Neural cell (in vitro differentiated cells): ENCODE measurements at regions not wholly inside any gene's neighbourhood (a gene's known extent, or its start where the extent isn't known, plus 50 kb on each side); places are given as distances from the start of the nearest gene placed in this dataset.

ENCODE experiments used
- H2AFZ ChIP-seq: fragments of 200-600, 300-800 bp; sonication (generic), shearing (Covaris generic); 2 replicates; pipeline ENCODE4 v1.6.0; 2014; ENCODE audit warnings: low read depth, mild to moderate bottlenecking, antibody characterized with exemption, low read length, moderate library complexity
- H3F3A ChIP-seq: fragments of 200-600 bp; shearing (Covaris generic); 2 replicates; pipeline ENCODE4 v1.6.1; 2016; ENCODE audit warnings: mild to moderate bottlenecking, moderate library complexity, mixed read lengths, antibody characterized with exemption, low read length; ENCODE audit not compliant: insufficient read depth, poor library complexity, severe bottlenecking
- H3K27ac ChIP-seq: fragments of 200-600, 300-800 bp; sonication (generic), shearing (Covaris generic); 2 replicates; pipeline ENCODE4 v1.5.1; 2014; ENCODE audit warnings: mild to moderate bottlenecking, low read length, moderate library complexity
- H3K27me3 ChIP-seq: fragments of 300-800, 200-600 bp; sonication (generic), shearing (Covaris generic); 2 replicates; pipeline ENCODE4 v1.6.0; 2014; ENCODE audit warnings: mild to moderate bottlenecking, low read depth, low read length, moderate library complexity; ENCODE audit not compliant: insufficient read depth
- H3K36me3 ChIP-seq: fragments of 300-800, 200-600 bp; sonication (generic), shearing (Covaris generic); 2 replicates; pipeline ENCODE4 v1.5.1; 2014; ENCODE audit warnings: mild to moderate bottlenecking, antibody characterized with exemption, low read length, moderate library complexity; ENCODE audit not compliant: insufficient read depth
- H3K4me2 ChIP-seq: fragments of 300-800, 200-600 bp; sonication (generic), shearing (Covaris generic); 2 replicates; pipeline ENCODE4 v1.6.0; 2014; ENCODE audit warnings: mild to moderate bottlenecking, low read length
- H3K4me3 ChIP-seq: fragments of 300-800, 200-600 bp; sonication (generic), shearing (Covaris generic); 2 replicates; pipeline ENCODE4 v1.5.1; 2014; ENCODE audit warnings: mild to moderate bottlenecking, low read length, moderate library complexity
- H3K79me2 ChIP-seq: fragments of 200-600 bp; shearing (Covaris generic); replicated peaks from 2 replicates; pipeline ENCODE4 v1.6.0; 2014; ENCODE audit warnings: mild to moderate bottlenecking, low read length, moderate library complexity; ENCODE audit not compliant: insufficient read depth
- H3K9ac ChIP-seq: fragments of 300-800, 200-600 bp; sonication (generic), shearing (Covaris generic); 2 replicates; pipeline ENCODE4 v1.6.1; 2016; ENCODE audit warnings: mild to moderate bottlenecking, low read length, mixed read lengths
- H3K9me2 ChIP-seq: fragments of 200-600 bp; shearing (Covaris generic); 2 replicates; pipeline ENCODE4 v1.6.1; 2016; ENCODE audit warnings: mild to moderate bottlenecking, low read length, mixed read lengths; ENCODE audit not compliant: insufficient read depth
- H3K9me3 ChIP-seq: fragments of 200-600, 300-800 bp; sonication (generic), shearing (Covaris generic); 2 replicates; pipeline ENCODE4 v1.6.1; 2016; ENCODE audit warnings: mild to moderate bottlenecking, mixed run types, low read length, moderate library complexity, mixed read lengths
- H4K20me1 ChIP-seq: fragments of 200-600 bp; shearing (Covaris generic); 2 replicates; pipeline ENCODE4 v1.6.1; 2016; ENCODE audit warnings: mild to moderate bottlenecking, mixed run types; ENCODE audit not compliant: insufficient read depth
- EP300 ChIP-seq: fragments of 450-650 bp; conservative IDR thresholded peaks from 2 replicates; pipeline ENCODE4 v1.6.1; 2014; ENCODE audit warnings: antibody characterized with exemption, mild to moderate bottlenecking, moderate library complexity; ENCODE audit not compliant: poor library complexity, severe bottlenecking
- EZH2 ChIP-seq: fragments of 200-600, 300-800 bp; shearing (Covaris generic), sonication (generic); IDR thresholded peaks from 2 replicates; pipeline ENCODE4 v1.6.1; 2014; ENCODE audit warnings: antibody characterized with exemption, low read length, borderline replicate concordance, mild to moderate bottlenecking; ENCODE audit not compliant: insufficient read depth, poor library complexity, severe bottlenecking
- MXI1 ChIP-seq: fragments of 450-650 bp; conservative IDR thresholded peaks from 2 replicates; pipeline ENCODE4 v1.6.1; 2014; ENCODE audit warnings: antibody characterized with exemption, mild to moderate bottlenecking; ENCODE audit not compliant: poor library complexity, severe bottlenecking
- POLR2AphosphoS5 ChIP-seq: IDR thresholded peaks from 2 replicates; pipeline ENCODE4 v1.6.1; 2012
- RAD21 ChIP-seq: fragments of 450-650 bp; conservative IDR thresholded peaks from 2 replicates; pipeline ENCODE4 v1.6.1; 2014; ENCODE audit warnings: antibody characterized with exemption, mild to moderate bottlenecking, moderate library complexity
- REST ChIP-seq: IDR thresholded peaks from 2 replicates; pipeline ENCODE4 v1.6.1; 2012; ENCODE audit warnings: borderline replicate concordance
- SMC3 ChIP-seq: fragments of 450-650 bp; conservative IDR thresholded peaks from 2 replicates; pipeline ENCODE4 v1.6.1; 2014; ENCODE audit warnings: antibody characterized with exemption, mild to moderate bottlenecking, moderate library complexity; ENCODE audit not compliant: poor library complexity
- TAF1 ChIP-seq: IDR thresholded peaks from 2 replicates; pipeline ENCODE4 v1.6.1; 2012; ENCODE audit warnings: low read depth
- TF ChIP-seq, protein P1 (sequence below): fragments of 450-650 bp; IDR thresholded peaks from 2 replicates; pipeline ENCODE4 v1.5.1; 2014; ENCODE audit warnings: antibody characterized with exemption, mild to moderate bottlenecking, moderate library complexity; ENCODE audit not compliant: poor library complexity, severe bottlenecking

DNA sequence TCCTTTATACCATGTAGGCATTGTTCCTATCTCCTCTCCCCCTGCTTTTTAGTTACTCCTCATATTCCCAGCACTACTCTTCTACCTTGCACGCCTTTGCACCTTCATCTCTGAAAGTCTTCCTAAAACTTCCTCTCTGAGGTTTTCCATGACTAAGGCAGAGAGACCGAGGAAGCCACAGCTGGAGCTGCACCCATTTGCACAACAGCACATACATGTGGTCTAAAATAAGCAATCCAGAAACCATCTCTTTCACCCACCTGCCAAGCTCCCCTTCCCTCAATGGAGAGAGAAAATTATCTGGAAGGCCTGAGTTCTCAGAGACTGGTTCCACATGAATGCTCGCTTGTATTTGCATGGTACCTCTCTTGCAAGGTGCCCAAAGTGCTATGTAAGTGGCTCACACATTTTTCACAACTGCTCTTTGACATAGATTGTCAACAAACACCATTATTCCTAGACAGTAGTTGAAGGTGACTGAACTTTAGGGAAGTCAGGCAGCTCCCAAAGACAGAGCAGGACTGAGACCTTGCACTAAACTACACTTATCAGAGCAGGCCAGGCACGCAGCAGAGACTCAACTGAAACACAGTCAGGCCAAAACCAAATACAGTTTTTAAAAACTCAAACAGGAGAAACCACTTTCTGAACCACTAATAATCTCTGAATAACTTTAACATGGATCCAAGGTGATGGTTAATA, 313.2 kb downstream of the TFAP2A start:
- H3F3A ChIP-seq: no peaks in the 10 kb centered on the region
- H3K9me2 ChIP-seq: no peaks in the 10 kb centered on the region

DNA sequence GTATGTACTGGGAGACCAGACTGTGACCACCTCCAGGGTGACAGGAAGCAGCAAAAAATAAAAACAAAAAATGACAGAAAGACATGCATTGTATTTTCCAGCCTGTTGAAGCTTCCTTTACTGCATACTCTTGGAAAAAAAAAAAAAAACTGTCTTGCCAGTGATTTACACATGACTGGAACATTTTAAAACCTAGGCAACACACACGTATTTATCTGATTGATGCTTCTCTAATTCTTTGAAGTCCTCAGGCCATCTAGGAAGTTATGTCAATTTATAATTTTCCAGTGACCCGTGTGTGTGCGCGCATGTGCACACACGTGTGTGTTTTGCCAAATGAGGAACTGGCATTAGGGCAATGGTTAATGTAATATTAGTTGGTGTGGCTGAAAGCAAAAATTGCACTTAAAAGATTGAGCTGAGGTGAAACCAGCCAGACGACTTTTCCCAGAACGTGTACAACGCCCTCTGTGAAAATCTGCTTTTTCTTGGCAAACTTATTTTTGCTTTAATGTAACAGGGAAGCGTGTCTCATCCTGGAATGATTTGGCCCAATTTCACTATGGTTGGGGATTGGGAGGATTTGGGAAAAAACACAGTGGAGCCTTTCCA, 315.2 kb downstream of the TFAP2A start:
- Histone ChIP-seq H3K9ac (no peak overlapping the region), H2AFZ (no peak overlapping the region), H3K36me3 (no peaks in the 10 kb centered on the region), H3K4me3 (no peak overlapping the region), H3K27me3 (no peaks in the 10 kb centered on the region), H3K9me2 (no peaks in the 10 kb centered on the region), H3F3A (no peaks in the 10 kb centered on the region), H3K4me2 (no peak overlapping the region), H3K27ac (no peak overlapping the region), H3K9me3 (no peaks in the 10 kb centered on the region), H3K79me2 (no peaks in the 10 kb centered on the region), H4K20me1 (no peaks in the 10 kb centered on the region)
- no peak for TF ChIP-seq RAD21
- no peak for TF ChIP-seq SMC3
- no peak for TF ChIP-seq TAF1
- TF ChIP-seq EP300: no peak
- TF ChIP-seq, protein P1, sequence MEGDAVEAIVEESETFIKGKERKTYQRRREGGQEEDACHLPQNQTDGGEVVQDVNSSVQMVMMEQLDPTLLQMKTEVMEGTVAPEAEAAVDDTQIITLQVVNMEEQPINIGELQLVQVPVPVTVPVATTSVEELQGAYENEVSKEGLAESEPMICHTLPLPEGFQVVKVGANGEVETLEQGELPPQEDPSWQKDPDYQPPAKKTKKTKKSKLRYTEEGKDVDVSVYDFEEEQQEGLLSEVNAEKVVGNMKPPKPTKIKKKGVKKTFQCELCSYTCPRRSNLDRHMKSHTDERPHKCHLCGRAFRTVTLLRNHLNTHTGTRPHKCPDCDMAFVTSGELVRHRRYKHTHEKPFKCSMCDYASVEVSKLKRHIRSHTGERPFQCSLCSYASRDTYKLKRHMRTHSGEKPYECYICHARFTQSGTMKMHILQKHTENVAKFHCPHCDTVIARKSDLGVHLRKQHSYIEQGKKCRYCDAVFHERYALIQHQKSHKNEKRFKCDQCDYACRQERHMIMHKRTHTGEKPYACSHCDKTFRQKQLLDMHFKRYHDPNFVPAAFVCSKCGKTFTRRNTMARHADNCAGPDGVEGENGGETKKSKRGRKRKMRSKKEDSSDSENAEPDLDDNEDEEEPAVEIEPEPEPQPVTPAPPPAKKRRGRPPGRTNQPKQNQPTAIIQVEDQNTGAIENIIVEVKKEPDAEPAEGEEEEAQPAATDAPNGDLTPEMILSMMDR: no peak
- no peak for TF ChIP-seq POLR2AphosphoS5
- no peak for TF ChIP-seq EZH2
- TF ChIP-seq MXI1: no peak

More for the DNA sequence above, 313.2 kb downstream of the TFAP2A start:
- Histone ChIP-seq H3K4me2 (no peak overlapping the region), H3K79me2 (no peaks in the 10 kb centered on the region), H3K27me3 (no peaks in the 10 kb centered on the region), H2AFZ (no peak overlapping the region), H4K20me1 (no peaks in the 10 kb centered on the region), H3K9ac (no peak overlapping the region), H3K4me3 (no peak overlapping the region), H3K36me3 (no peaks in the 10 kb centered on the region), H3K9me3 (no peaks in the 10 kb centered on the region), H3K27ac (no peak overlapping the region)
- no peak for TF ChIP-seq MXI1
- no peak for TF ChIP-seq RAD21
- TF ChIP-seq REST: no peak
- no peak for TF ChIP-seq EZH2
- no peak for TF ChIP-seq POLR2AphosphoS5
- TF ChIP-seq, protein P1: no peak
- TF ChIP-seq SMC3: no peak
- TF ChIP-seq EP300: no peak
- no peak for TF ChIP-seq TAF1
